ENCODE measurements at regions not wholly inside any gene's neighbourhood (a gene's known extent, or its start where the extent isn't known, plus 50 kb on each side); places are given as distances from the start of the nearest gene placed in this dataset.

- CTCF ChIA-PET (ENCODE audit: low intra/inter-chr PET ratio) = no interaction called here
- FAIRE-seq (no peak), DNase-seq (ENCODE audit: extremely low read depth in 1 of 4, low spot score in 3 of 4) (peak in 2 of 4 experiments; percentile 6 to 58), ATAC-seq (peak; percentile 49; the same call in 1 of the 3 replicates)
- no peaks in the 10 kb centered on the region for H3K36me3 ChIP-seq (ENCODE audit: control insufficient read depth, insufficient read depth, low read length)
- H2AFZ ChIP-seq (ENCODE audit: low read depth, low read length) = 0 out of 2 replicates have a peak overlapping the region, but pooled peaks have one; percentile 9
- TF ChIP-seq ELF1 (tag; IDR thresholded peaks at IDR 0.05) (no peak), ZBTB8A (IDR thresholded peaks at IDR 0.05; ENCODE audit: partially characterized antibody) (no peak), CTCF (IDR thresholded peaks at IDR 0.05 in 2 of 3, conservative IDR thresholded peaks at IDR 0.05 in 1 of 3; ENCODE audit: insufficient read depth in 2 of 3, low read depth in 1 of 3, low read length in 3 of 3) (peak; percentile 6 to 34 (median 32); a peak in 2 of 6 replicates), RAD21 (CRISPR knock-in tag; conservative IDR thresholded peaks at IDR 0.05 in 1 of 2, IDR thresholded peaks at IDR 0.05 in 1 of 2) (peak; percentile 27 to 56; a peak in 3 of 4 replicates), NONO (IDR thresholded peaks at IDR 0.05; ENCODE audit: low read depth in 2 of 2, low read length in 1 of 2) (no peak), NRF1 (conservative IDR thresholded peaks at IDR 0.05 in 1 of 2, IDR thresholded peaks at IDR 0.05 in 1 of 2) (peak; percentile 81 to 84), CEBPB (tag; IDR thresholded peaks at IDR 0.05) (0 out of 2 replicates have a peak, but pooled peaks have one; percentile 20), MXD1 (CRISPR knock-in tag; IDR thresholded peaks at IDR 0.05; ENCODE audit: borderline replicate concordance, poor library complexity, severe bottlenecking) (no peak), FOXK1 (CRISPR knock-in tag; IDR thresholded peaks at IDR 0.05; ENCODE audit: borderline replicate concordance) (no peak), STAT5B (CRISPR knock-in tag; IDR thresholded peaks at IDR 0.05) (no peak), CGGBP1 (CRISPR knock-in tag; IDR thresholded peaks at IDR 0.05) (no peak)
- intact Hi-C loops (cut with micrococcal nuclease) (no loop called here), in situ Hi-C loops (cut with MboI) (no loop called here)
- WGBS (ENCODE audit: insufficient coverage, low coverage, missing lambda C conversion rate) = 3% methylated on average over 13 of the region's 14 CpGs
- POLR2A ChIA-PET = interaction anchor here (0.6 kb wide), 1 partner anchor 22 kb away, joined by 4 read pairs; no protein-coding TSS in a partner anchor
- H3K79me2 ChIP-seq (ENCODE audit: control insufficient read depth, insufficient read depth, low read length) = no peaks in the 10 kb centered on the region
- H3K9me3 ChIP-seq (replicated peaks; ENCODE audit: control insufficient read depth, insufficient read depth, low read depth, low read length) = no peaks in the 10 kb centered on the region
- no TSS peak for BruUV-seq (replicated peaks)
- no peak overlapping the region for H3K4me2 ChIP-seq (ENCODE audit: insufficient read depth, low read length)
- no peak overlapping the region for H3K4me3 ChIP-seq
- no peak overlapping the region for H3K27ac ChIP-seq (ENCODE audit: extremely low read depth, low read depth, low read length)
- no peaks in the 10 kb centered on the region for H3K27me3 ChIP-seq (ENCODE audit: control insufficient read depth in 2 of 2, insufficient read depth in 2 of 2, low read length in 2 of 2)
- no peak overlapping the region for H3K9ac ChIP-seq (ENCODE audit: insufficient read depth in 1 of 2, low read depth in 2 of 2, low read length in 2 of 2)
- no peaks in the 10 kb centered on the region for H3K4me1 ChIP-seq (replicated peaks in 1 of 2; ENCODE audit: control insufficient read depth in 2 of 2, insufficient read depth in 2 of 2, low read length in 2 of 2)
- H3K9me1 ChIP-seq (ENCODE audit: control insufficient read depth, insufficient read depth, low read length) = no peaks in the 10 kb centered on the region
- H4K20me1 ChIP-seq (replicated peaks; ENCODE audit: control insufficient read depth, insufficient read depth, low read length) = no peaks in the 10 kb centered on the region
These were observed 547.9 kb upstream of the TMPRSS15 start for GRCh38 chr21:18951271-18952038.

Measured in K562 (cell line).